ENCODE measurements at regions not wholly inside any gene's neighbourhood (a gene's known extent, or its start where the extent isn't known, plus 50 kb on each side); places are given as distances from the start of the nearest gene placed in this dataset.

DNA sequence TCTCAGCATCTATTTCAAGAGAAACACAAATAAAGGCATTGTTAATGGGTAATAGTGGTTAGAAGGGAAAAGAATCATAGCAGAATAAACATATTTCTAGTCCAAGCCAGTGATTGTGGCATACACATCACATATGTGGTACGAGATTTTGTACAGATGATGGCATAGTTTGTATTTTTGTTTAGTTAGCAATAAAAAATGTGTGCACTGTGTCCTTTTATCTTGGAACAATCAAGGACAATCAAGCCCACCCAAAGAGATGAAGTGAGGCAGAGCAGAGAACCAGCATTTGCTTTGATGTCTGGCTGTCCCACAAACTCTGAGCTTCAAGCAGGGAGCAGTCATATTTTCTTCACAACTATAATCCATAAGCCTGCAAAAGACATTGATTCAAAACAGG lies 256.5 kb upstream of the CHD6 start:
- DNase-seq = no peak
- H3K27me3 ChIP-seq = no peaks in the 10 kb centered on the region
- TF ChIP-seq, protein P1, sequence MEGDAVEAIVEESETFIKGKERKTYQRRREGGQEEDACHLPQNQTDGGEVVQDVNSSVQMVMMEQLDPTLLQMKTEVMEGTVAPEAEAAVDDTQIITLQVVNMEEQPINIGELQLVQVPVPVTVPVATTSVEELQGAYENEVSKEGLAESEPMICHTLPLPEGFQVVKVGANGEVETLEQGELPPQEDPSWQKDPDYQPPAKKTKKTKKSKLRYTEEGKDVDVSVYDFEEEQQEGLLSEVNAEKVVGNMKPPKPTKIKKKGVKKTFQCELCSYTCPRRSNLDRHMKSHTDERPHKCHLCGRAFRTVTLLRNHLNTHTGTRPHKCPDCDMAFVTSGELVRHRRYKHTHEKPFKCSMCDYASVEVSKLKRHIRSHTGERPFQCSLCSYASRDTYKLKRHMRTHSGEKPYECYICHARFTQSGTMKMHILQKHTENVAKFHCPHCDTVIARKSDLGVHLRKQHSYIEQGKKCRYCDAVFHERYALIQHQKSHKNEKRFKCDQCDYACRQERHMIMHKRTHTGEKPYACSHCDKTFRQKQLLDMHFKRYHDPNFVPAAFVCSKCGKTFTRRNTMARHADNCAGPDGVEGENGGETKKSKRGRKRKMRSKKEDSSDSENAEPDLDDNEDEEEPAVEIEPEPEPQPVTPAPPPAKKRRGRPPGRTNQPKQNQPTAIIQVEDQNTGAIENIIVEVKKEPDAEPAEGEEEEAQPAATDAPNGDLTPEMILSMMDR (IDR thresholded peaks at IDR 0.05) = no peak
- TF ChIP-seq POLR2AphosphoS5 (IDR thresholded peaks at IDR 0.05) (no peak), POLR2A (IDR thresholded peaks at IDR 0.05) (no peak), EP300 (IDR thresholded peaks at IDR 0.05; ENCODE audit: low read depth) (no peak)
- H3K36me3 ChIP-seq = no peaks in the 10 kb centered on the region
- no peak overlapping the region for H3K4me3 ChIP-seq
- intact Hi-C loops (cut with DNase I; ENCODE audit: low total_unique reads) (no loop called here), in situ Hi-C loops (cut with MboI; ENCODE audit: low pct_ligation_motif_present in 1 of 4, low pct_unique_long_range_greater_than_20kb in 1 of 4, low sequenced_read_pairs in 3 of 4) (no loop called here)
- WGBS, 2 donors (ENCODE audit: low coverage in 1 of 2) = 38 to 67% methylated on average over 1 of the region's 1 CpG
- H3K27ac ChIP-seq = no peak overlapping the region
- no peaks in the 10 kb centered on the region for H3K9me3 ChIP-seq
- H3K4me1 ChIP-seq = no peaks in the 10 kb centered on the region

GRCh38 chr20:41872930-41873329 lies 254.8 kb upstream of the CHD6 start:
- Histone ChIP-seq H3K27ac (no peak overlapping the region), H3K27me3 (no peaks in the 10 kb centered on the region), H3K4me3 (no peak overlapping the region), H3K36me3 (no peaks in the 10 kb centered on the region), H3K4me1 (no peaks in the 10 kb centered on the region), H3K9me3 (peaks cover 0 to 7% of the 10 kb centered on the region in 2 donors)
- in situ Hi-C loops (cut with MboI; ENCODE audit: low pct_ligation_motif_present in 1 of 4, low pct_unique_long_range_greater_than_20kb in 1 of 4, low sequenced_read_pairs in 3 of 4) (no loop called here), intact Hi-C loops (cut with DNase I; ENCODE audit: low total_unique reads) (no loop called here)
- WGBS, 2 donors (ENCODE audit: low coverage in 1 of 2) = 27 to 36% methylated on average over 4 of the region's 4 CpGs
- no peak for TF ChIP-seq EP300 (IDR thresholded peaks at IDR 0.05; ENCODE audit: low read depth)
- no peak for DNase-seq

DNA sequence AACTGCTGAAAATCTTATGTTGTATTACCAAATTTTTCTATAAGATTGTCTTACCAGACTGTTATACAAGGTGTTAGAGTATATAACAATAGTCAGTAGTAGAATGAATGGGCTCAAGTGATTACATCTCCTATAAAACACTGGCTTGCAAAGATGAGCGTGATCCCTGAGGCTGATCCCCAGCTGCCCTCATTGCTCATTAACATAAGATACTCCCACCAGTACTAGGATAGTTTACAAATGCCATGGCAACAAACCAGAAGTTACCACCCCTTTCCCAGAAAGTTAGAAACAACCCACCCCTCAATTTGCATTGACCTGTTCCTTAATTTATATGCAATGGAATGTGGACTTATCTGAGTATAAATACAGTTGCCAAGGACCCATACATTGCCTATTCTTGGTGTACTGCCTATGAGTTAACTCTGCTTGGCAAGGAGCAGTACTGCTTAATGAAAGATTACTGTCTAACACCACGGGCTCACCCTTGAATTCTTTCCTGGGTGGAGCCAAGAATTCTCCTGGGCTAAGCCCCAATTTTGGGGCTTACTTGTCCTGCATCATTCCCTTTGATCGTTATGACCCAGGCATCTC lies 252.8 kb upstream of the CHD6 start:
- Histone ChIP-seq H3K9me3 (peaks cover 0 to 7% of the 10 kb centered on the region in 2 donors), H3K4me3 (no peak overlapping the region), H3K27ac (no peak overlapping the region), H3K4me1 (no peaks in the 10 kb centered on the region), H3K36me3 (no peaks in the 10 kb centered on the region), H3K27me3 (no peaks in the 10 kb centered on the region)
- no peak for DNase-seq
- in situ Hi-C loops (cut with MboI; ENCODE audit: low pct_ligation_motif_present in 1 of 4, low pct_unique_long_range_greater_than_20kb in 1 of 4, low sequenced_read_pairs in 3 of 4) (no loop called here), intact Hi-C loops (cut with DNase I; ENCODE audit: low total_unique reads) (no loop called here)
- no peak for TF ChIP-seq POLR2A (IDR thresholded peaks at IDR 0.05)
- TF ChIP-seq, protein P1 (IDR thresholded peaks at IDR 0.05) = no peak
- 49 to 56% methylated on average over 2 to 3 of the region's 3 CpGs for WGBS, 2 donors (ENCODE audit: low coverage in 1 of 2)

DNA sequence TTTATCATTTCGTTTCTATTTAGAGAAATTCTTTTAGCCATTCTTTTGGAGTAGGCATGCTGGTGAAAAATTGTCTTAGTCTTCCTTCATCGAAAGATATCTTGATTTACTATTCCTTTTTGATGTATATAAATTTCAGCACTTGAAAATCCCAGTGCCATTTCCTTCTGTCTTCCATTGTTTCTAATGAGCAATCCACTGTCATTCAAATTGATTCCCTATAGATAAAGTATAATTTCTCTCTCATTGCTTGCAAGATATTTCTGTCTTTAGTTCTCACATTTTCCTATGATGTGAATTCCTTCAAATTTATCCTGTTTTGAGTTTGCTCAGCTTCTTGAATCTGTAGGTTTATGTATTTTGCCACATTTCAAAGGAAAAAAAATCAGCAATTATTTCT lies 251.1 kb upstream of the CHD6 start:
- DNase-seq = no peak
- TF ChIP-seq POLR2A (IDR thresholded peaks at IDR 0.05) (no peak), EP300 (IDR thresholded peaks at IDR 0.05; ENCODE audit: low read depth) (no peak), POLR2AphosphoS5 (IDR thresholded peaks at IDR 0.05) (no peak)
- TF ChIP-seq, protein P1 (IDR thresholded peaks at IDR 0.05) = no peak
- Histone ChIP-seq H3K36me3 (no peaks in the 10 kb centered on the region), H3K4me3 (no peak overlapping the region), H3K4me1 (no peaks in the 10 kb centered on the region), H3K27ac (no peak overlapping the region), H3K27me3 (no peaks in the 10 kb centered on the region), H3K9me3 (peaks cover 0 to 7% of the 10 kb centered on the region in 2 donors)
- 46 to 56% methylated on average over 2 of the region's 2 CpGs for WGBS, 2 donors (ENCODE audit: low coverage in 1 of 2)
- in situ Hi-C loops (cut with MboI; ENCODE audit: low pct_ligation_motif_present in 1 of 4, low pct_unique_long_range_greater_than_20kb in 1 of 4, low sequenced_read_pairs in 3 of 4) = no loop called here
- intact Hi-C loops (cut with DNase I; ENCODE audit: low total_unique reads) = no loop called here

- intact Hi-C loops (cut with DNase I; ENCODE audit: low total_unique reads) (no loop called here), in situ Hi-C loops (cut with MboI; ENCODE audit: low pct_ligation_motif_present in 1 of 4, low pct_unique_long_range_greater_than_20kb in 1 of 4, low sequenced_read_pairs in 3 of 4) (no loop called here)
- Histone ChIP-seq H3K36me3 (no peaks in the 10 kb centered on the region), H3K4me1 (no peaks in the 10 kb centered on the region), H3K9me3 (peaks cover 0 to 7% of the 10 kb centered on the region in 2 donors), H3K27ac (no peak overlapping the region), H3K27me3 (no peaks in the 10 kb centered on the region), H3K4me3 (no peak overlapping the region)
- WGBS, 2 donors (ENCODE audit: low coverage in 1 of 2) = 61 to 64% methylated on average over 3 of the region's 3 CpGs
- no peak for DNase-seq
- no peak for TF ChIP-seq EP300 (IDR thresholded peaks at IDR 0.05; ENCODE audit: low read depth)
- TF ChIP-seq POLR2AphosphoS5 (IDR thresholded peaks at IDR 0.05) = no peak
These were observed 247.8 kb upstream of the CHD6 start for GRCh38 chr20:41865938-41866337.
